ENCODE measurements at regions not wholly inside any gene's neighbourhood (a gene's known extent, or its start where the extent isn't known, plus 50 kb on each side); places are given as distances from the start of the nearest gene placed in this dataset.
"Not testable (repeated sequence)": the region's sequence is repeated elsewhere in the genome, so short reads cannot be mapped to it uniquely, and the experiment has no call there.

- DNase-seq (ENCODE audit: low read depth in 4 of 4, low spot score in 3 of 4), result no peak
Measured at GRCh38 chr14:55766071-55766470, 186.1 kb downstream of the KTN1 start.

GRCh38 chr14:55767286-55767685 lies 187.3 kb downstream of the KTN1 start:
- no peak for DNase-seq (ENCODE audit: low read depth in 4 of 4, low spot score in 3 of 4)

DNA sequence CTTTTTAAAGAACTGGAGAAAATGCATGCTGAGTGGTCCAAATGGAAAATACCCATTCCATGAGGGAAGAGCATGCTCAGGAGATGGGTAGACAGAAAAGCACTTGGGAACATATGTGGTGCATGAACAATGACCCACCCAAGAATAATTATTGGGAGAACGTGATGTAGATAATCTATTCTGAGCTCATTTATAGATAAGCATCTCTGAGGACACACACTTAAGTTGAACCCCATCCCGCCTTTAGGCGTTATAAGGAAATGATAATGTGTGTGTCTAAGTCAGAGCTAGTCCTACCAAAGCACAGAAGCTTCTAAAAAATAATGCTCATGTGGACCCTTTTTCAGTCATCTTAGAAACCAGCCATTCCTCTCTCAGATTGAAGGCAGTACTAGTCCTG lies 189.9 kb downstream of the KTN1 start:
- DNase-seq (ENCODE audit: low read depth in 4 of 4, low spot score in 3 of 4), result no peak

DNA sequence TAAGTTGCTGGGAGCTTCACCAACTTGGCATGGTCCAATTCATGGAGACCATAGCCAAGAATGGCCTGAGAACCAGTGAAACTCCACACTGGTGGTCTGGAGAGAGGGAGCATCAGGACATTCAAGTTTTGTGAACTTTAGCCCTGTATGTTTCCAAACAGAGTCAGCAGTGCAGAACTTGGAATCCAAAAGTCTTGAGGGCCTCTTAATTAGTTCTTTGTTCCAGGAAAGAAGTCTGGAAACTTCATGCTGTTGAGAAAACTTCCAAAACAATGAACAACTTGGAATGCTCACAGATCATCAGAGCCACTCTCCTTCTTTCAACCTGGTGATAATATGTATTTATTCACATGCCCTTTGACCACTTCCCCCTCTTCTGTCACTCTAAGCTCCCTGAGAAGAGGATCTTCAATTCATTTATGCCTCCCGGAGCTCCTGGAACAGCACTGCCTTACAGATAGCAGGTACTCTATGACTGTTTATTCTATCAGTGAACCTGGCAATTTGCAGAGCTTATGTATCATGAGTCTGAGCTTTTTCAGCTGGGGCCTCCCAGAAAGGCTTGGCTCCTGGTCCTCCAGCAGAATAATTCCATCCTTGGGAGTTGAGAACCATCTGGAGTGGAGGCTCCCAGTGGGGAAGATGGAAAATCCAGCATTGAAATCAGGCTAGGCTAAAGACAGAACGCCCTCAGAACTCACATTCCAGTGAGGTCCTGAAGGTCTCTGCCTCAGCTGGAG lies 191.4 kb downstream of the KTN1 start:
- no peak for DNase-seq (ENCODE audit: low read depth in 4 of 4, low spot score in 3 of 4)

DNA sequence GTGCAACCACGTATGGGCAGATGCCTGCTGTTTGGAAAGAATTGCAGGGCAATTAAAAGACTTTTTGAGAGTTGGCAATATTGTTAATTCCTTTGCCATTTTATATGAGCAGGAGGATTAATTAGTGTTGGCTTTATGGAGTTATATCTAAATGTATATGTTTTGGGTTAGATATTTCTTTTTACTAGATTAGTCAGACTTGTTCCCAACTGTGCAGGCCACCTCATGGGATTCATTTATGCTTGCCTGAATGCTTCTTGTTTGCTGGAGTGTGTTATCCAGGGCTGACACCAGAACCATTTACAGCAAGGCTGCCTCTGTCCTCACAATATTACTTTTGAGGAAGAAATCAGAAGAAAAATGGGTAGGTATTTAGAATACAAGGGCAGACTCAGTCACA lies 192.5 kb downstream of the KTN1 start:
- no peak for DNase-seq (ENCODE audit: low read depth in 4 of 4, low spot score in 3 of 4)

DNA sequence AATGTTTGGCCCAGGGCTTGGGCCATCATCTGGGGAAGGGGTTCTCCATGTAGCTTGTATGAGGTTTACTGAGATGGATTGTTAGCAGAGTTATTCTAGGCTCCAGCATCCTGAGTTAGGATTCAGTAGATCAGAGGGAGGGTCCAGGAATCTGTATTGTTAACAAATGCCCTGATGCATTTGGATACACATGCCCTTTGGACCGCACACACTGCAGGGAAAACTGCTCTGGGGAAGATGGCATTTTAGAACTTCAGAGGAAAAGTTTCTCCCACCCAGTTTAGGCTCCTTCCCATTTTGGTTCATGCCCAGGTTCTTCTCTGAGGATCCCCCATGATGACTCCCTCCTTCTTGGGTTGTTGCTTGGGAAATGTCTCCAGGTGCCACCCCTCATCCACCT lies 193.3 kb downstream of the KTN1 start:
- DNase-seq (ENCODE audit: low read depth in 4 of 4, low spot score in 3 of 4), result no peak

DNA sequence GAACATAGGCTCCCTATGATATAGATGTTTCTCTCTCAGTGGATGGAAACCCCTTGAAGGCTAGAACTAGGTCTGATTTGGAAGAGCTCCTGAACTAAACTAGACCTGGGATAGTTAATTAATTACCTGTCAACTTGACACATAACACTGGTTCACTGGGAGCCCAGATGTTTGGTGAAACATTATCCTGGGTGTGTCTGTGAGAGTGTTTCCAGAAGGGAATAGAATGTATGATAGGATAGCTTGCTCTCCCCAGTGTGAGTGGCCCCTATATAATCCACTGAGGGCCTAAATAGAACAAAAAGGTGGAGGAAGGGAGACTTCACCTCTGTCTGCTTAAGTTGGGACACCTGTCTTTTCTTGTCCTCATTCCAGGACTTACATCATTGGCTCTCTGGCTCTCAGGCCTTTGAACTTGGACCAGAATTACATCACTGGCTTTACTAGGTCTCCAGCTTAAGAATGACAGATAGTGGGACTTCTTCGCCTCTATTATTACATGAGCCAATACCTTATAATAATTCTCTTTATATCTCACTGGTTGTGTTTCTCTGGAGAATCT lies 194.1 kb downstream of the KTN1 start:
- no peak for DNase-seq (ENCODE audit: low read depth in 4 of 4, low spot score in 3 of 4)

GRCh38 chr14:55777877-55778276 lies 197.9 kb downstream of the KTN1 start:
- no peak for DNase-seq (ENCODE audit: low read depth in 4 of 4, low spot score in 3 of 4)

- DNase-seq (ENCODE audit: low read depth in 4 of 4, low spot score in 3 of 4), result peak in 3 of 4 donors; percentile 8 to 33 (median 31)
Measured at GRCh38 chr14:55780156-55780946, 200.3 kb downstream of the KTN1 start.

DNA sequence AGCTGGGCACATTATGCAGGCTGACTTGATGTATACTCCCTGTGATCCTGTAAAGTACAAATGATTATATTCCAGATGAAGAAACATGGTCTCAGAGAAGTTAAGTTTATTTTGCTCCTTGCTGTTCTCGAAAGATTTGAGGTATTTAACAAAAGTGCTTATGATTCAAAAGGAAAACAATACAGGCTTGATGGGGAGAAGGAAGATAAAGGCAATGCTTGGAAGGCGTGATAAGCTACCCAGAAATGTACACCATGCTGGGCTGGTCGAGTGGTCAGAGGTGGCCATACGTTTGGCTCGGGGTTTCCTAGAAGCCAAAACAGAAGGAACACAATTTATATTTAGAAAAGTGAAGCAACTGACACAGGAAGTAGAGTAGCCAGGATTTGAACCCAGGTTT lies 201.0 kb downstream of the KTN1 start:
- DNase-seq (ENCODE audit: low read depth in 4 of 4, low spot score in 3 of 4), result no peak

DNA sequence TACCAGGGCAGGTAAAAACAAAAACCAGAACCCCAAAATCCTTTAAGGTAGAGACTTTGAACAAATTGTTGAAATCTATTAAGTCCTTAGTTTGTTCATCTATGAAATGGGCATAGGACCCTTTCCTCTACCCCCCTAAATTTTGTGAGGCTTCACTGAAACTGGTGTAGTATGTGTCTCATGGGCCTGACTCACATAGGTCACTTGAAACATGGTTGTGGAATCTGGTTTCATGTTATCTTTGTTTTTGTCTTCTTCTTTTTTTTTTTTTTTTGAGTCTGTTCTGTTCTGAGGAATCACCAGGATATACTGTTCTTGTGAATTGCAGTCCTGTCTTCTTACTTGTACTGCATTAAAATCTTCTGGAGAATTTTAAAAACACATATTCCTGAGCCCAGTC lies 202.2 kb downstream of the KTN1 start:
- no peak for DNase-seq (ENCODE audit: low read depth in 4 of 4, low spot score in 3 of 4)

DNA sequence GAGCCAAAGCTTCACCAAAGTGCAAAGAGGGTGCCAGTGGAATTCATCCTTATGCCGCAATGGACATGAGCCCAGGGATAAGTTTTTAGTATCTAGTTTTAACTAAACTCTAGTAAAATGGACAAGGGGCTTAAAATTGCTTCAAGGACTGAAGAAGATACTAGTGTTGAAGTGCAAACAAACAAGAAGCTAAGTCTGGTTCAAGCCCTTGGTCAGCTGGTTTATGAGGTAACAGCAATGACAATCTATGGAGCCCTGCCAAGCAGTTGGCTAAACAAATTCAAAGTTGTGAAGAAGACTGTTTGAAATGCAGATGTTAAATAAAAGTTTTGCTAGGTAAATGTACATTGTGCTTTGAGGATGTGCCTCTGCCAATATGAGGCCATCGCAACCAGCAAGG lies 209.4 kb downstream of the KTN1 start:
- DNase-seq (ENCODE audit: low read depth in 4 of 4, low spot score in 3 of 4), result no peak

- DNase-seq (ENCODE audit: low read depth in 4 of 4, low spot score in 3 of 4), result no peak
Measured at GRCh38 chr14:55794655-55795595, 214.9 kb downstream of the KTN1 start.

DNA sequence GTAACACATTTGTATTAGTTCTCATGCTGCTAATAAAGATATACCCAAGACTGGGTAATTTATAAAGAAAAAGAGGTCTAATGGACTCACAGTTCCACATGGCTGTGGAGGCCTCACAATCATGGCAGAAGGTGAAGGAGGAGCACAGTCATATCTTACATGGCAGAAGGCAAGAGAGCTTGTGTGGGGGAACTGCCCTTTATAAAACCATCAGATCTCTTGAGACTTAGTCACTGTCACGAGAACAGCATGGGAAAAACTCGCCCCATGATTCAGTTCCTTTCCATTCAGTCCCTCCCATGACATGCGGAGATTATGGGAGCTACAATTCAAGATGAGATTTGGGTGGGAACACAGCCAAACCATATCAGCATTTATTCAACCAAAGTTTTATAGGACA lies 216.5 kb downstream of the KTN1 start:
- DNase-seq (ENCODE audit: low read depth in 4 of 4, low spot score in 3 of 4), result not testable (repeated sequence)

DNA sequence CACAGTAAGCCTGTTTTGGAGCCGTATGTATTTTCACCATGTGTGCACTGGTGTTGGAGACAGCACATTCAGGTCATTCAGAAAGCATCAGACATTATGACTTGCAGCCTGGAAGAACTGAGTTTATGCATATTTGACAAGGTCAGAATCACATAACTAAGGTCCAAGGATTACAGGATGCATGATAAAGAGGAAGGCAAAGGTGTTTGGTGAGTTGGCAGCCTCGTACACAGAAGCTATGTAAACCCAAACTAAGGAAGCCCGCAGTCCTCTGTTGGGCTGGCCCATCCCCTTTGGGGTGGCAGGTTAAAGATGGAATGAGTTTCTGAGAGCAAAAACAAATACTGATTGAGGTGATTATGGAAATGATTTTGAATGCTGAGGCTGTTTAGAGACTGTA lies 218.4 kb downstream of the KTN1 start:
- no peak for DNase-seq (ENCODE audit: low read depth in 4 of 4, low spot score in 3 of 4)

- no peak for DNase-seq (ENCODE audit: low read depth in 4 of 4, low spot score in 3 of 4)
Measured at GRCh38 chr14:55799508-55800095, 219.6 kb downstream of the KTN1 start.

- no peak for DNase-seq (ENCODE audit: low read depth in 4 of 4, low spot score in 3 of 4)
Measured at GRCh38 chr14:55800156-55800785, 220.3 kb downstream of the KTN1 start.

GRCh38 chr14:55801121-55801520 lies 221.1 kb downstream of the KTN1 start:
- no peak for DNase-seq (ENCODE audit: low read depth in 4 of 4, low spot score in 3 of 4)

DNA sequence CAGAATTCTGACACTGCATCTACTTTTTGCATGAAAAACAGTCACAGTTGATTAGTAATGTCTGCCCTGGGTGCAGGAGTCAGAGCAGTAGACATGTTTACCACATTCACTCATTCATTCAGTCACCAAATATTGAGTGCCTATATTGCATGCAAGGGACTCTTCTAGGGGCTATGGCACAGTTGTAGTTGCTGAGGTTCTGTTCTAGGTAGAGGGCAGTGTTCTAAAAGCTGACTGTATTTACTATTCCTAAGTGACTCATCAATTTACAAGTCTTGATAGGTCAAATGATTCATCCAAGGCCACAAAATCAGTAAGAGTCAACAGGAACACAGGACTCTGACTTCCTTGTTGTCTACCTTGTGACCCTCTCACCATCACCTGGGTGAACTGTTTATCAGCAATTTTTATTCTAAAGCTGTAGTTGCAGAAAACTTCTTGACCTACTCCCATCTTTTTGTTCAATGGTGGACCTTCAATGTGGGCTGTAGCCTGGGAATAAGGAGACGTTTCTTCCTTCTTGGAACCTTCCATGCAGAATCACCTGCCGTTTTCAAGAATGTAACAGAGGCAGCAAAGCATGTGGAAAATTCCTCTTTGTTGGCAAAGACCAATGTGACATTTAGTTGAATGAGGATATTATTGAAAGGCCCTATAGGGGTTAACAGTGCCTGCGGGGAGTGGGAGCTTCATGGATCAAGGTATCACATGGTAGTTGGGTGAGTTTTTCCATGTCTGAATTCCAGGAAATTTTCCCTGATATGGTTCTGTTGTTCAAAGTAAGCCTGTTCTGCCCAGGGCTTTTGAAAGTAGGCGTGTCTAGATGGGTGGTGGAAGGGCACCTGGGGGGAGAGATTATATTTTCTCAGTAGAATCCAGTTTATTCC lies 223.2 kb downstream of the KTN1 start:
- DNase-seq (ENCODE audit: low read depth in 4 of 4, low spot score in 3 of 4), result no peak

Data from left renal pelvis (tissue), 4 donors.